ENCODE measurements at regions not wholly inside any gene's neighbourhood (a gene's known extent, or its start where the extent isn't known, plus 50 kb on each side); places are given as distances from the start of the nearest gene placed in this dataset.
"Not testable (repeated sequence)": the region's sequence is repeated elsewhere in the genome, so short reads cannot be mapped to it uniquely, and the experiment has no call there.

- DNase-seq, result not testable (repeated sequence)
Observed at GRCh38 chrX:123002844-123003243, 181.2 kb upstream of the GRIA3 start.

- DNase-seq, result no peak
Observed at GRCh38 chrX:123013141-123013540, 170.9 kb upstream of the GRIA3 start.

GRCh38 chrX:123036401-123036800 is 147.7 kb upstream of the GRIA3 start:
- DNase-seq, result no peak

- DNase-seq, result no peak
Observed at GRCh38 chrX:123049071-123049625, 134.9 kb upstream of the GRIA3 start.

DNA sequence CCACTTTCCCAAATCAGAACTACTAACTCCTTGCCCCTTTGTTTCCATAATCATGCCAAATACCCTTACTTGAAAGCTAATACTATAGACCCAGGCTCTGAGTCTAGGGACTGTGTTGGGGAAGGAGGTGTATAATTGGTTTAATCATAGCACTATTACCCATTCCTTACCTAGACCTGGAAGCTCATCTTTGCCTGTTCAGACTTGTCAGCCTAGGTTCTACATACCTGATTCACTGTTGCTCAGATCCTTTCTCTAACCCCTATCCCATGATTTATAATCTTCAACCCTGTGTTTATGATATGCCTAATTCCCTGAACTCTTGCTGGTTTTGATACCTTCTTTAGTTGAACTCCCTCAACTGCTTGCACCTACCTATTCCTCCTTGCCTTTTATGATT is 123.1 kb upstream of the GRIA3 start:
- DNase-seq, result no peak

DNA sequence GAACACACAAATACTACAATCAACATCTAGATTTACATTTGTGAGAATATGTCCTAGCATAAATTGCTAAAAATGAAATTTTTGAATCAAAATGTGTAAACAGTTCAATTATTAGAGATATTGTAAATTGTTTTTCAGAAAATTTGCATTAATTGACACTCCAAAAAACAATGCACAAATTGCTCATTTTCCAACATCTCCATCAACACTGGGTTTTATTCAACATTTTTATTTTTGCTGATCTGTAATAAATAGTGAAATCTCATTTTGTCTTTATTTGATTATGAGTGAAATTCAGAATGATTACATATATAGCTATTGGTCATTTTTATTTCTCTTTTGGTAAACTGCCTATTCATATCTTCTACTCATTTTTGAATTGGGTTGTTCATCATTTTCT is 120.0 kb upstream of the GRIA3 start:
- DNase-seq, result no peak

- DNase-seq, result no peak
Observed at GRCh38 chrX:123072686-123073385, 111.2 kb upstream of the GRIA3 start.

- DNase-seq, result no peak
Observed at GRCh38 chrX:123075947-123076561, 108.0 kb upstream of the GRIA3 start.

DNA sequence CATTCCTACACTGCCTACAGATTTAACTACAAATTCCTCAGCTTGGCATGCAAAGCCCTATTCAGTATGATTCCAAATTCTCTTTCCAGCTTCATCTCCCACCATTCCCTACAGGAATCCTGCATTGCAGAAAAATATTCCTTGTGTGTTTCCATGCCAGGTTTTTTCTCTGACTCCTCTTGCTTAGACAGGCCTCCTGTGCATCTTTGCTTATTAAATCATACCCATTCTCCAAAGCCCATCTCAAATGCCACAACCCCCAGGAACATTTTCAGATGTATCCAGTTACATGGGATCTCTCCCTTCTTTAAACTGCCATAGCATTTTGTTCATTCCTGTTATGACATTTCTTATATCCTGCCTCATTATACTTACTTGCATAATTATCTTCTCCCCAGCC is 106.4 kb upstream of the GRIA3 start:
- DNase-seq, result no peak

GRCh38 chrX:123080065-123080464 is 104.0 kb upstream of the GRIA3 start:
- DNase-seq, result no peak

GRCh38 chrX:123081776-123082175 is 102.3 kb upstream of the GRIA3 start:
- DNase-seq, result no peak

- no peak for DNase-seq
Observed at GRCh38 chrX:123083924-123084323, 100.2 kb upstream of the GRIA3 start.

GRCh38 chrX:123084797-123085196 is 99.3 kb upstream of the GRIA3 start:
- DNase-seq, result no peak

DNA sequence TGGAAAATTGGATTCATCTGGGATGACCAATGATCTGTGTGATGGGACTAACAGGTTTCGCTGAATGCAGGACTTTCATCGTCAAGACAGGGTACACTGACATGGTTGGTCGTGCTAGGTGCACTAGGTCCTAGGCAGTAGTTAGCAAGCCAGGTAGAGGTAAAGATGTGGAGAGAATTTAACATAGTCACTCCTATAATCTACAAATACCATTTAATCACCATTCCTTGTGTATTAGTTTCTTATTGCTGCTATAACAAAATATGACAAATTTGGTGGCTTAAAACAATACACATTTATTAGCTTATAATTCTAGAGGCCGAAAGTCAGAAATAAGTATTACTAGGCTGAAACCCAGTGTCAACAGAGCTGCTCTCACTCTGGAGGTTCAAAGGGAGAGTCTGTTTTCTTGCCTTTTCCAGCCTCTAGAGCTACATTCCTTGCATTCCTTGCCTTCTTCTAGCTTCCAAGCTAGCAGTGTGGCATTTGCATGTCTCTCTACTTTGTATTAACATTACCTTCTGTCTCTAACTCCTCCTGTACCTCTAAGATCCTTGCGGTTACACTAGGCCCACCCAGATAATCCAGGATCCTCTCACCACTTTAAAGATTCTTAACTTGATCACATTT is 98.7 kb upstream of the GRIA3 start:
- DNase-seq, result no peak

- DNase-seq, result no peak
Observed at GRCh38 chrX:123086768-123087167, 97.3 kb upstream of the GRIA3 start.

DNA sequence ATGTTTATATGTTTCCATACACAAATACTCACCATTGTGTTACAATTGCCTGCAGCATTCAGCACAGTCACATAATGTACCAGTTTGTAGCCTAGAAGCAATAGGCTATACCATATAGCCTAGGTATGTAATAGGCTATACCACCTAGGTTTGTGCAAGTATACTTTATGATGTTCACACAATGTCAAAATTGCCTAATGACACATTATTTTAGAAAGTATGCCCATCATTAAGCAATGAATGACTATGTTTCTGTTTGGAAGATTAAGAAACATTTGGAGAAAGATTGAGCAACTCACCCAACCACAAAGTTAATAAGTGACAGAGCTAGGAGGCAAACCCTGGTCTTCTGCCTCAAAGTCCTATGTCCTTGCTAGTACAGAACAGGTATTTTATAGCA is 96.8 kb upstream of the GRIA3 start:
- DNase-seq, result no peak

- no peak for DNase-seq
Observed at GRCh38 chrX:123088331-123088730, 95.7 kb upstream of the GRIA3 start.

DNA sequence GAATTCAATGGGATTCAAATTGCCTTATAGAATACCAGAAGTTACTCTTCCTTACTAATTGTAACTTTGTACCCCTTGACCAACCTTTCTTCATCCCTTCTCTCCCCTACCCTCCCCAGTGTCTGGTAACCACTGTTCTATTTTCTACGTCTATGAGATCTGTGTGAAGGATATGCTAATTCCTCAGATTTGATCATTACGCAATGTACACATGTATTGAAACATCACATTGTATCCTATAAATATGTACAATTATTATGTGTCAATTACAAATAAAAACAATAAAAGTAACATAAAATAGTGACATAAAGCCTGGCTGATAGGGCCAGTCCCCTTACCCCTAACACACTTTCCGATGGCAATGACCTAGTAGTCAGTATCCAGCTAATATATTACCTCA is 95.1 kb upstream of the GRIA3 start:
- DNase-seq, result no peak

DNA sequence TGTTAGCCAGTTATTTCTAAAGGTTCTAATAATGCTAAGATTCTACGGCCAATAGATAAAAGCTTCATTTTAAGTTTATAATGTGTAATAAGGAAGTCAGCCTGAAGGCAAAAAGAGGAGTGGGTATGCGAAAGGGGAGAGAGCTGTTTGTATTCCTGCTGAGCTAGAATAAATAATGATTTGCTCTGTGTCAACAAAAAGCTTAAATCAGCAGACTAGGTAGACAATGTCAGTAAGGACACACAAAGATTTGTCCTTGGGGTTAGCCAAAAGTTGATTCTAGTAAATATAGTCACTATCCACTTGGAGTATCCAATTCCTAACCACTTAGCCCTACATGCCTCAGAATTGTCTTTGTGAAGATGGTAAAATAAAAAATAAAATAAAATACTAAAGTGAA is 90.3 kb upstream of the GRIA3 start:
- no peak for DNase-seq

GRCh38 chrX:123108513-123109427 is 75.3 kb upstream of the GRIA3 start:
- no peak for DNase-seq

- DNase-seq, result no peak
Observed at GRCh38 chrX:123121241-123121640, 62.8 kb upstream of the GRIA3 start.

- not testable (repeated sequence) for DNase-seq
Observed at GRCh38 chrX:123129805-123130204, 54.3 kb upstream of the GRIA3 start.

Data from activated T-cell treated with anti-CD3 and anti-CD28 coated beads, Interleukin-2, amount 50 U/mL, for 48 hours (primary cell).